HEK293 (cell line): ENCODE measurements at regions not wholly inside any gene's neighbourhood (a gene's known extent, or its start where the extent isn't known, plus 50 kb on each side); places are given as distances from the start of the nearest gene placed in this dataset.
A peak's percentile ranks its signal among the peaks of the same experiment; 100 is the strongest.

Experiments
- CTCF ChIA-PET: fragments of 350-600 bp; formaldehyde crosslinking; extraction: SDS; loops from one replicate; lab custom pipeline; 2021; ENCODE audit warnings: antibody characterized with exemption; lab: Yijun Ruan, JAX
- POLR2A ChIA-PET: fragments of 300-600 bp; formaldehyde crosslinking; extraction: SDS; loops from one replicate; lab custom pipeline; 2020; ENCODE audit warnings: antibody characterized with exemption, inconsistent platforms; lab: Yijun Ruan, JAX
- H3K27ac ChIP-seq: fragments of 200-500 bp; sonication (Bioruptor generic); 2 replicates; pipeline ENCODE4 v1.5.1; 2014; ENCODE audit warnings: low read depth, low read length, control low read depth, inconsistent platforms; ENCODE audit errors: extremely low read depth
- H3K36me3 ChIP-seq, 2 experiments: fragments of 200-500 bp in 1 of 2; sonication (Bioruptor generic) in 1 of 2; 1 replicate in 1 of 2; 2 replicates in 1 of 2; pipeline ENCODE4 v1.5.1; 2014 to 2017; ENCODE audit warnings: inconsistent platforms in 2 of 2, low read length in 2 of 2; ENCODE audit not compliant: control insufficient read depth in 2 of 2, insufficient read depth in 1 of 2
- H3K4me1 ChIP-seq: fragments of 200-500 bp; sonication (Bioruptor generic); 2 replicates; pipeline ENCODE4 v1.5.1; 2014; ENCODE audit warnings: mild to moderate bottlenecking, low read length, inconsistent platforms; ENCODE audit not compliant: control insufficient read depth, insufficient read depth
- H3K4me3 ChIP-seq: 2 replicates; pipeline ENCODE4 v1.5.1; 2011; ENCODE audit warnings: low read depth, mild to moderate bottlenecking, control low read depth, low read length, moderate library complexity
- H3K9me3 ChIP-seq: fragments of 200-500 bp; sonication (Bioruptor generic); 2 replicates; pipeline ENCODE4 v1.5.1; 2014; ENCODE audit warnings: low read depth, low read length, inconsistent platforms; ENCODE audit not compliant: control insufficient read depth, insufficient read depth
- SETDB1 ChIP-seq: IDR thresholded peaks from one replicate; pipeline ENCODE4 v1.6.1; 2017; ENCODE audit warnings: mild to moderate bottlenecking, low read length, moderate library complexity, mixed read lengths; ENCODE audit not compliant: insufficient read length
- ZBTB21 ChIP-seq: fragments of 450-650 bp; formaldehyde crosslinking; IDR thresholded peaks from 2 replicates; pipeline ENCODE4 v1.5.1; 2017; ENCODE audit warnings: missing biosample characterization, missing genetic modification characterization
- ZNF112 ChIP-seq: fragments of 450-650 bp; formaldehyde crosslinking; IDR thresholded peaks from 2 replicates; pipeline ENCODE4 v1.5.0; 2017; ENCODE audit warnings: missing biosample characterization, missing genetic modification characterization
- ZNF274 ChIP-seq, 2 experiments: fragments of 200-500 bp in 1 of 2; fragments of 450-650 bp in 1 of 2; sonication (Bioruptor generic) in 1 of 2; formaldehyde crosslinking in 1 of 2; IDR thresholded peaks; 2 replicates each; pipeline versions ENCODE4 v1.5.1 to v1.6.1; 2014 to 2016; ENCODE audit warnings: borderline replicate concordance in 1 of 2, inconsistent platforms in 1 of 2, low read length in 1 of 2, missing biosample characterization in 1 of 2, missing genetic modification characterization in 1 of 2
- ZNF324 ChIP-seq: fragments of 450-650 bp; formaldehyde crosslinking; IDR thresholded peaks from 2 replicates; pipeline ENCODE4 v1.5.1; 2016; ENCODE audit warnings: missing biosample characterization, missing genetic modification characterization
- ZNF341 ChIP-seq: fragments of 450-650 bp; formaldehyde crosslinking; IDR thresholded peaks from 2 replicates; pipeline ENCODE4; 2016; ENCODE audit warnings: low read depth, missing biosample characterization, missing genetic modification characterization
- ZNF510 ChIP-seq: fragments of 450-650 bp; formaldehyde crosslinking; IDR thresholded peaks from 2 replicates; pipeline ENCODE4 v1.5.1; 2018; ENCODE audit warnings: mild to moderate bottlenecking, missing genetic modification characterization, missing biosample characterization; ENCODE audit not compliant: insufficient replicate concordance
- ZNF529 ChIP-seq: fragments of 450-650 bp; formaldehyde crosslinking; IDR thresholded peaks from 2 replicates; pipeline ENCODE4 v1.5.1; 2017; ENCODE audit warnings: missing genetic modification characterization, missing biosample characterization; ENCODE audit not compliant: insufficient replicate concordance
- ZNF530 ChIP-seq: fragments of 450-650 bp; formaldehyde crosslinking; IDR thresholded peaks from 2 replicates; pipeline ENCODE4 v1.5.1; 2016; ENCODE audit warnings: low read depth, missing biosample characterization, missing genetic modification characterization
- ZNF629 ChIP-seq: fragments of 450-650 bp; formaldehyde crosslinking; IDR thresholded peaks from 2 replicates; pipeline ENCODE4 v1.5.1; 2017; ENCODE audit warnings: missing biosample characterization, missing genetic modification characterization
- ZNF658 ChIP-seq: fragments of 450-650 bp; formaldehyde crosslinking; IDR thresholded peaks from 2 replicates; pipeline ENCODE4; 2016; ENCODE audit warnings: missing biosample characterization, missing genetic modification characterization
- ZNF791 ChIP-seq: fragments of 450-650 bp; formaldehyde crosslinking; IDR thresholded peaks from 2 replicates; pipeline ENCODE4 v1.5.1; 2016; ENCODE audit warnings: missing biosample characterization, missing genetic modification characterization
- ZNF792 ChIP-seq: fragments of 450-650 bp; formaldehyde crosslinking; IDR thresholded peaks from 2 replicates; pipeline ENCODE4 v1.5.1; 2016; ENCODE audit warnings: missing biosample characterization, missing genetic modification characterization
- TF ChIP-seq, protein P1 (sequence below): fragments of 450-650 bp; formaldehyde crosslinking; IDR thresholded peaks from 2 replicates; pipeline ENCODE4 v1.5.1; 2016; ENCODE audit warnings: missing biosample characterization, missing genetic modification characterization
- TF ChIP-seq, protein P2 (sequence below): fragments of 450-650 bp; formaldehyde crosslinking; IDR thresholded peaks from 2 replicates; pipeline ENCODE4 v1.5.1; 2017; ENCODE audit warnings: missing biosample characterization, missing genetic modification characterization
- TF ChIP-seq, protein P3 (sequence below): fragments of 450-650 bp; formaldehyde crosslinking; IDR thresholded peaks from 2 replicates; pipeline ENCODE4 v1.5.1; 2016; ENCODE audit warnings: missing biosample characterization, missing genetic modification characterization
- TF ChIP-seq, protein P4 (sequence below): fragments of 450-650 bp; formaldehyde crosslinking; IDR thresholded peaks from 2 replicates; pipeline ENCODE4 v1.5.1; 2016; ENCODE audit warnings: missing biosample characterization, missing genetic modification characterization, borderline replicate concordance

DNA sequence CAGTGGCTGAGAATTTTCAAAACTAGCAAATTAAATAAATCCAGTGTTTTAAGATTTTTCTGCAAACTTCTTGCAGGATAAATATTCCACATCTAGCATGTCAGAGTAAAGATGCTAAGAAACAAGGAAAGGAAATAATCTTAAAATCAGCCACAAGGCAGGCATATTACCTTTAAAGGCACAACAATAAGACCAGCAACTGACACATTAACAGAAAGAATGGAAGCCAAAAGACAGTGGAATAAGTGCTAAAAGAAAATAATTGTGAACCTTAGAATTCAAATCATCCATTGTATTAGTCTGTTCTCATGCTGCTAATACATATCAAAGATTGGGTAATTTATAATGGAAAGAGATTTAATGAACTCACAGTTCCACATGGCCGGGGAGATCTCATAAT lies 132.4 kb downstream of the FAR1 start:
- no peaks in the 10 kb centered on the region for H3K36me3 ChIP-seq
- POLR2A ChIA-PET = no interaction called here
- H3K27ac ChIP-seq = no peak overlapping the region

DNA sequence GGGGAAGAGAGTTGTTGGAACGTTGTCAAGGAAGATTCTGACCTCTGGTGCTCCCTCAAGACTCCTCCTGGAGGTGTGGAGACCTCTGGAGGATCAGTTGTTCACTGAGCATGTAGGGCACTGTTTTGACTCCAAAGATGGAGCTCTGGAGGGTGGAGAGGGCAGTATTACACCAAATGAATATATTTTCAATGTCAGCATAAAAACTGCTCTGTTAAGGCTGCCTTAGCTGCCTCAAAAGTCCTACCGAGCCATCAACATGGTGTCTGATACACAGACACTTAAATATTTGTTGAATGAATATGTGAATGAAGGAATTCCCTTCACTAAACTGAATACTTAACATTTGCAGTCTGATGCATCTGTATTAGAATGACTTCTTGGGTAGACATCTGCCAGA lies 144.2 kb upstream of the SPON1 start:
- CTCF ChIA-PET = interaction anchor here (0.8 kb wide), 1 partner anchor 134 kb away, joined by 4 read pairs; no protein-coding TSS in a partner anchor
- TF ChIP-seq, protein P1, sequence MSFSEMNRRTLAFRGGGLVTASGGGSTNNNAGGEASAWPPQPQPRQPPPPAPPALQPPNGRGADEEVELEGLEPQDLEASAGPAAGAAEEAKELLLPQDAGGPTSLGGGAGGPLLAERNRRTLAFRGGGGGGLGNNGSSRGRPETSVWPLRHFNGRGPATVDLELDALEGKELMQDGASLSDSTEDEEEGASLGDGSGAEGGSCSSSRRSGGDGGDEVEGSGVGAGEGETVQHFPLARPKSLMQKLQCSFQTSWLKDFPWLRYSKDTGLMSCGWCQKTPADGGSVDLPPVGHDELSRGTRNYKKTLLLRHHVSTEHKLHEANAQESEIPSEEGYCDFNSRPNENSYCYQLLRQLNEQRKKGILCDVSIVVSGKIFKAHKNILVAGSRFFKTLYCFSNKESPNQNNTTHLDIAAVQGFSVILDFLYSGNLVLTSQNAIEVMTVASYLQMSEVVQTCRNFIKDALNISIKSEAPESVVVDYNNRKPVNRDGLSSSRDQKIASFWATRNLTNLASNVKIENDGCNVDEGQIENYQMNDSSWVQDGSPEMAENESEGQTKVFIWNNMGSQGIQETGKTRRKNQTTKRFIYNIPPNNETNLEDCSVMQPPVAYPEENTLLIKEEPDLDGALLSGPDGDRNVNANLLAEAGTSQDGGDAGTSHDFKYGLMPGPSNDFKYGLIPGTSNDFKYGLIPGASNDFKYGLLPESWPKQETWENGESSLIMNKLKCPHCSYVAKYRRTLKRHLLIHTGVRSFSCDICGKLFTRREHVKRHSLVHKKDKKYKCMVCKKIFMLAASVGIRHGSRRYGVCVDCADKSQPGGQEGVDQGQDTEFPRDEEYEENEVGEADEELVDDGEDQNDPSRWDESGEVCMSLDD (tag by site-specific recombination) = no peak
- TF ChIP-seq, protein P2, sequence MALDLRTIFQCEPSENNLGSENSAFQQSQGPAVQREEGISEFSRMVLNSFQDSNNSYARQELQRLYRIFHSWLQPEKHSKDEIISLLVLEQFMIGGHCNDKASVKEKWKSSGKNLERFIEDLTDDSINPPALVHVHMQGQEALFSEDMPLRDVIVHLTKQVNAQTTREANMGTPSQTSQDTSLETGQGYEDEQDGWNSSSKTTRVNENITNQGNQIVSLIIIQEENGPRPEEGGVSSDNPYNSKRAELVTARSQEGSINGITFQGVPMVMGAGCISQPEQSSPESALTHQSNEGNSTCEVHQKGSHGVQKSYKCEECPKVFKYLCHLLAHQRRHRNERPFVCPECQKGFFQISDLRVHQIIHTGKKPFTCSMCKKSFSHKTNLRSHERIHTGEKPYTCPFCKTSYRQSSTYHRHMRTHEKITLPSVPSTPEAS (tag by site-specific recombination) = no peak
- TF ChIP-seq ZNF510 (tag by site-specific recombination) = no peak
- TF ChIP-seq ZNF529 = no peak
- no peak for TF ChIP-seq ZBTB21 (tag by site-specific recombination)
- no peak for TF ChIP-seq ZNF324 (tag by site-specific recombination)
- TF ChIP-seq ZNF341 (tag by site-specific recombination) = no peak
- no peak for TF ChIP-seq ZNF792
- no peak for TF ChIP-seq ZNF629 (tag by site-specific recombination)
- no peak for TF ChIP-seq ZNF530 (tag by site-specific recombination)
- TF ChIP-seq, protein P3, sequence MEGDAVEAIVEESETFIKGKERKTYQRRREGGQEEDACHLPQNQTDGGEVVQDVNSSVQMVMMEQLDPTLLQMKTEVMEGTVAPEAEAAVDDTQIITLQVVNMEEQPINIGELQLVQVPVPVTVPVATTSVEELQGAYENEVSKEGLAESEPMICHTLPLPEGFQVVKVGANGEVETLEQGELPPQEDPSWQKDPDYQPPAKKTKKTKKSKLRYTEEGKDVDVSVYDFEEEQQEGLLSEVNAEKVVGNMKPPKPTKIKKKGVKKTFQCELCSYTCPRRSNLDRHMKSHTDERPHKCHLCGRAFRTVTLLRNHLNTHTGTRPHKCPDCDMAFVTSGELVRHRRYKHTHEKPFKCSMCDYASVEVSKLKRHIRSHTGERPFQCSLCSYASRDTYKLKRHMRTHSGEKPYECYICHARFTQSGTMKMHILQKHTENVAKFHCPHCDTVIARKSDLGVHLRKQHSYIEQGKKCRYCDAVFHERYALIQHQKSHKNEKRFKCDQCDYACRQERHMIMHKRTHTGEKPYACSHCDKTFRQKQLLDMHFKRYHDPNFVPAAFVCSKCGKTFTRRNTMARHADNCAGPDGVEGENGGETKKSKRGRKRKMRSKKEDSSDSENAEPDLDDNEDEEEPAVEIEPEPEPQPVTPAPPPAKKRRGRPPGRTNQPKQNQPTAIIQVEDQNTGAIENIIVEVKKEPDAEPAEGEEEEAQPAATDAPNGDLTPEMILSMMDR (tag by site-specific recombination) = no peak
- POLR2A ChIA-PET = no interaction called here
- Histone ChIP-seq H3K4me1 (no peaks in the 10 kb centered on the region), H3K36me3 (no peaks in the 10 kb centered on the region), H3K9me3 (no peaks in the 10 kb centered on the region), H3K27ac (no peak overlapping the region), H3K4me3 (no peak overlapping the region)

More for the DNA sequence above, 132.4 kb downstream of the FAR1 start:
- Histone ChIP-seq H3K4me3 (no peak overlapping the region), H3K4me1 (no peaks in the 10 kb centered on the region), H3K9me3 (no peaks in the 10 kb centered on the region)
- TF ChIP-seq ZNF274 (IDR thresholded peaks at IDR 0.05; ENCODE audit: low read length) = no peak
- no peak for TF ChIP-seq ZNF274 (tag by site-specific recombination; IDR thresholded peaks at IDR 0.05; ENCODE audit: borderline replicate concordance)
- peak; percentile 49 for TF ChIP-seq SETDB1
- TF ChIP-seq ZNF658 (tag by site-specific recombination) = no peak
- no peak for TF ChIP-seq ZNF791
- CTCF ChIA-PET = no interaction called here

DNA sequence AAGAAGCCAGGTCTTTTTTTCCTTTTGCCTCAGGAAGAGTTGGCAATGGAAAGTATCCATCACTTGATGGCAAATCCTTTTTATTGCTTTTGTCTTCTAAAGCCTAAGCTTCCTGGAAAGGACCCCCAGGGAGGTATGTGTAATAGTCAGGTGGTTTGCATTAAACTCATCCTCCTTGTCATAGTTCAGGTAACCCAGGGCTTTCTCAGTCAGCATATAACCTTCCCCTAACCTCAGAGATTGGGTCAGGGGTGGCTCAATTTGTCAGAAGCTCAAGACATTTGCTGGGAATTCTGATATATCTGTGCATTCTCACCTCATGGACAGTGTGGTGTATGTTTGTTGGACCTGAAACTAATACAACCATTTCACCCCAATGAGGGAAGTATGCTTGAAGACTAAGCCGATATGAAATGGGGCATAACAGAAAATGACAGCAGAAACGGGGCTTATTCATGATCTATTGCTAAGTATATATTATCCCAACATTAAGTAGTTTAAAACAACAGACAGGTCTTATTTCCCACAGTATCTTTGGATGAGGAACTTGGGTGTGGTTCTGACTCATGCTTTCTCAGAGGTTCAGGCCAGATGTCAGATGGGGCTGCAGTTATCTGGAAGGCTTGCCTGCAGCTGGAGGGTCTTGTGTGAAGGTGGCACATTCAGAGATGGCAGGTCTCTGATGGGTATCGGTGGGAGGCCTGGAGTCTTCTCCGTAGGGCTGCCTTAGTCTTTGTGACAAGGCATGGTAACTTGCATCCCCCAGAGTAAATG lies 135.8 kb upstream of the SPON1 start:
- H3K9me3 ChIP-seq = no peaks in the 10 kb centered on the region
- no peaks in the 10 kb centered on the region for H3K36me3 ChIP-seq
- H3K4me1 ChIP-seq = no peaks in the 10 kb centered on the region
- ChIA-PET POLR2A (no interaction called here), CTCF (interaction anchor here (0.7 to 1.2 kb wide), 2 partner anchors 77 to 426 kb away, joined by 4 to 5 read pairs; no protein-coding TSS in a partner anchor)
- no peak overlapping the region for H3K27ac ChIP-seq
- H3K4me3 ChIP-seq = no peak overlapping the region
- TF ChIP-seq ZNF792 = no peak
- no peak for TF ChIP-seq ZNF112 (tag by site-specific recombination)
- TF ChIP-seq, protein P4, sequence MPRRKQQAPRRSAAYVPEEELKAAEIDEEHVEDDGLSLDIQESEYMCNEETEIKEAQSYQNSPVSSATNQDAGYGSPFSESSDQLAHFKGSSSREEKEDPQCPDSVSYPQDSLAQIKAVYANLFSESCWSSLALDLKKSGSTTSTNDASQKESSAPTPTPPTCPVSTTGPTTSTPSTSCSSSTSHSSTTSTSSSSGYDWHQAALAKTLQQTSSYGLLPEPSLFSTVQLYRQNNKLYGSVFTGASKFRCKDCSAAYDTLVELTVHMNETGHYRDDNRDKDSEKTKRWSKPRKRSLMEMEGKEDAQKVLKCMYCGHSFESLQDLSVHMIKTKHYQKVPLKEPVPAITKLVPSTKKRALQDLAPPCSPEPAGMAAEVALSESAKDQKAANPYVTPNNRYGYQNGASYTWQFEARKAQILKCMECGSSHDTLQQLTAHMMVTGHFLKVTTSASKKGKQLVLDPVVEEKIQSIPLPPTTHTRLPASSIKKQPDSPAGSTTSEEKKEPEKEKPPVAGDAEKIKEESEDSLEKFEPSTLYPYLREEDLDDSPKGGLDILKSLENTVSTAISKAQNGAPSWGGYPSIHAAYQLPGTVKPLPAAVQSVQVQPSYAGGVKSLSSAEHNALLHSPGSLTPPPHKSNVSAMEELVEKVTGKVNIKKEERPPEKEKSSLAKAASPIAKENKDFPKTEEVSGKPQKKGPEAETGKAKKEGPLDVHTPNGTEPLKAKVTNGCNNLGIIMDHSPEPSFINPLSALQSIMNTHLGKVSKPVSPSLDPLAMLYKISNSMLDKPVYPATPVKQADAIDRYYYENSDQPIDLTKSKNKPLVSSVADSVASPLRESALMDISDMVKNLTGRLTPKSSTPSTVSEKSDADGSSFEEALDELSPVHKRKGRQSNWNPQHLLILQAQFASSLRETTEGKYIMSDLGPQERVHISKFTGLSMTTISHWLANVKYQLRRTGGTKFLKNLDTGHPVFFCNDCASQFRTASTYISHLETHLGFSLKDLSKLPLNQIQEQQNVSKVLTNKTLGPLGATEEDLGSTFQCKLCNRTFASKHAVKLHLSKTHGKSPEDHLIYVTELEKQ (tag by site-specific recombination) = no peak
